ENCODE measurements at regions not wholly inside any gene's neighbourhood (a gene's known extent, or its start where the extent isn't known, plus 50 kb on each side); places are given as distances from the start of the nearest gene placed in this dataset.
A peak's percentile ranks its signal among the peaks of the same experiment; 100 is the strongest.

GRCh38 chr14:58735596-58735995 is 97.8 kb downstream of the DACT1 start:
- H4K91ac ChIP-seq (replicated peaks; ENCODE audit: insufficient read length, low read length) = no peak overlapping the region
- no peak overlapping the region for H3K56ac ChIP-seq (replicated peaks; ENCODE audit: insufficient read length, low read depth, low read length)
- no peak overlapping the region for H3K23ac ChIP-seq (ENCODE audit: insufficient read length)
- 94% methylated on average over 4 of the region's 4 CpGs; no CpG with 5 or more reads in 1 of the 2 experiments for WGBS, 2 experiments (ENCODE audit: extremely low coverage in 1 of 2, insufficient coverage in 1 of 2, insufficient read length in 1 of 2, insufficient replicate concordance in 2 of 2, low coverage in 1 of 2, low lambda C conversion rate in 2 of 2, missing lambda C conversion rate in 1 of 2)
- H2BK5ac ChIP-seq (ENCODE audit: low read depth, low read length) = no peak overlapping the region
- CTCF ChIA-PET (ENCODE audit: partially characterized antibody) = no interaction called here
- no peak overlapping the region for H2BK20ac ChIP-seq (ENCODE audit: low read length)
- no peaks in the 10 kb centered on the region for H3K27me3 ChIP-seq (replicated peaks in 1 of 4; ENCODE audit: control insufficient read depth in 3 of 4, extremely low read depth in 1 of 4, insufficient read depth in 3 of 4, low read length in 3 of 4)
- H3K4me1 ChIP-seq (replicated peaks in 1 of 4; ENCODE audit: control insufficient read depth in 3 of 4, insufficient read depth in 4 of 4, low read length in 3 of 4) = no peaks in the 10 kb centered on the region
- no peak overlapping the region for H3K27ac ChIP-seq (ENCODE audit: low read depth, low read length)
- no peak overlapping the region for H3K4me3 ChIP-seq (ENCODE audit: extremely low read depth in 1 of 4, insufficient read depth in 2 of 4, low read depth in 3 of 4, low read length in 4 of 4)
- H4K5ac ChIP-seq (ENCODE audit: insufficient read length, low read depth, low read length) = no peak overlapping the region
- POLR2A ChIA-PET (ENCODE audit: partially characterized antibody) = no interaction called here
- FAIRE-seq (no peak), DNase-seq (ENCODE audit: low read depth in 1 of 2, low spot score in 2 of 2) (no peak)
- H4K8ac ChIP-seq (ENCODE audit: extremely low read depth, insufficient read depth, low read length) = no peak overlapping the region
- H3K23me2 ChIP-seq (ENCODE audit: low read depth, low read length) = no peaks in the 10 kb centered on the region
- H3K18ac ChIP-seq (ENCODE audit: extremely low read depth, low read length) = no peak overlapping the region
- H3K4me2 ChIP-seq (ENCODE audit: insufficient read depth in 1 of 2, low read depth in 2 of 2, low read length in 2 of 2) = no peak overlapping the region
- no peak overlapping the region for H3K9ac ChIP-seq (replicated peaks in 1 of 4; ENCODE audit: extremely low read depth in 1 of 4, low read depth in 3 of 4, low read length in 3 of 4)
- 0 out of 2 replicates have a peak overlapping the region, but pooled peaks have one; percentile 33 for H2AFZ ChIP-seq (ENCODE audit: low read length)
- no peak overlapping the region for H2BK15ac ChIP-seq (ENCODE audit: low read length)
- no peaks in the 10 kb centered on the region for H3K79me2 ChIP-seq (ENCODE audit: control insufficient read depth in 1 of 2, insufficient read depth in 2 of 2, low read length in 2 of 2)
- no peak overlapping the region for H3K14ac ChIP-seq (ENCODE audit: insufficient read length)
- no peak overlapping the region for H2AK5ac ChIP-seq (ENCODE audit: low read depth, low read length)
- no peaks in the 10 kb centered on the region for H4K20me1 ChIP-seq (replicated peaks in 1 of 2; ENCODE audit: control insufficient read depth in 1 of 2, insufficient read depth in 2 of 2, low read length in 2 of 2)
- no peak overlapping the region for H2BK120ac ChIP-seq (replicated peaks; ENCODE audit: low read depth, low read length)
- no peak overlapping the region for H2BK12ac ChIP-seq (ENCODE audit: low read depth, low read length)
- H3K4ac ChIP-seq (replicated peaks; ENCODE audit: insufficient read length, low read depth, low read length) = no peak overlapping the region
- H3K79me1 ChIP-seq (ENCODE audit: low read depth, low read length) = no peaks in the 10 kb centered on the region
- H3K36me3 ChIP-seq (ENCODE audit: control insufficient read depth in 2 of 4, insufficient read depth in 4 of 4, low read length in 3 of 4) = no peaks in the 10 kb centered on the region
- H3K9me3 ChIP-seq (ENCODE audit: insufficient read depth in 2 of 2, low read depth in 1 of 2, low read length in 1 of 2) = no peaks in the 10 kb centered on the region
- TF ChIP-seq CHD7 (IDR thresholded peaks at IDR 0.05; ENCODE audit: insufficient replicate concordance, low read length) = no peak
